HG02610 (cell line): ENCODE measurements at regions not wholly inside any gene's neighbourhood (a gene's known extent, or its start where the extent isn't known, plus 50 kb on each side); places are given as distances from the start of the nearest gene placed in this dataset.

ENCODE experiments used
- ATAC-seq: cut with Tn5 transposase; IDR thresholded peaks from one replicate; pipeline ENCODE4 v1.9.1; 2021; ENCODE audit warnings: mild to moderate bottlenecking, moderate library complexity; ENCODE audit not compliant: unreplicated experiment

GRCh38 chr2:111219285-111219684, 98.6 kb downstream of the BCL2L11 start:
- ATAC-seq, result peak; percentile 81

GRCh38 chr2:111219734-111220505, 99.2 kb downstream of the BCL2L11 start:
- ATAC-seq, result no peak

DNA sequence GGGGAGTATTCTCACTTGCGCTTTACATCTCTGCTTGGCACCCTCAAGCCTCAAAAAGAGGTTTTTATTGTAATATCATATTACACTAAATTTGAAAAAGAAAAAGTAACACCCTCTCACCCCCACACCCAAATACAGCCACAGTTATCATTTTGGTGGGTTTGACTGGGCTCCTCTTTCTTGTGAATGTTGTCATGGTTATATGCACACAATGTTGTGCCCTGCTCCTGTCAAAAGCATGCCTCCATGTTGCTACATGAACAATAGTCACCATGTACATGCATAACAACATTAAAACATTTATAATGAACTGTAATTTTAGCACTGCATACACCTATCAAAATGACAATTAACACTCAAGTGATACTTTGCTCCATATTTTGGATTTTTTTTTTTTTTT, 100.2 kb downstream of the BCL2L11 start:
- no peak for ATAC-seq

DNA sequence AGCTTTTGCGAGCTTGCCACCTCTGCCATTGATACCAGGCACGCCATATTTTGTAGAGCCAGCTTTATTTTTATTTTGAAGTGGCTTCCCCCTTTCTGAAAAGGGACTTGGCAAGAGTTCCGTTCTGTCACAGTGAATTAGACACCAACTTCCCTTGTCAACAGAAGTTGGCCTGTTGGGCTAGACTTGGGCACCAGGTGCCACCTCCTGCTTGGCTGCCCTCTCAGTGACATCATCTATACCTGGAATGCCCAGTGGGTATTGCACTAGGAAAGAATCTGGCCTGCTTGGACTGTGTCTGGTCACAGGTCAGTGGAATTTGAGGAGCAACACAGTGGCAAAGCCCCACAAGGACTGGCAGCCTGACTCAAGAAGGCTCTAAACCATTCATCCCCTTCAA, 101.0 kb downstream of the BCL2L11 start:
- no peak for ATAC-seq

- no peak for ATAC-seq
Observed at GRCh38 chr2:111222204-111222866, 101.6 kb downstream of the BCL2L11 start.

DNA sequence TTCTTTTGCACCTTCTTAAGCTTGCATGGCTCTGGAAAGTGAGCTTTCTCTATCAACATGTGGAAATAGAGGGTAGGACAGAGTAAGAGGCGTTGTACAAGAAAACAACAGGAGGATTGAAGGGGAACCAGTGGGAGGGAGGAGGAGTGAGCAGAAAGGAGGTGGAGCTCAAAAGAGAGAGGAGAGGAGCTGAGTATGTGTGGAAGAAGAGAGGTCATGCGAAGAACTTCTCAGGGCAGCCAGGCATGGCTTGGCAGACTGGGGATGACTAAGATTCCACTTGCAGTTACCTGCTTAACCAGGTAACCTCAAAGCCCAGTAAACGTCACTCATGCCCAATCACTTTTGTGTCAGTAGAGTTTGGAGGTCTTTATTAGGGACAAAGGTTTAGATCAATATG, 105.1 kb downstream of the BCL2L11 start:
- no peak for ATAC-seq

- ATAC-seq, result no peak
Observed at GRCh38 chr2:111226876-111227700, 106.4 kb downstream of the BCL2L11 start.

DNA sequence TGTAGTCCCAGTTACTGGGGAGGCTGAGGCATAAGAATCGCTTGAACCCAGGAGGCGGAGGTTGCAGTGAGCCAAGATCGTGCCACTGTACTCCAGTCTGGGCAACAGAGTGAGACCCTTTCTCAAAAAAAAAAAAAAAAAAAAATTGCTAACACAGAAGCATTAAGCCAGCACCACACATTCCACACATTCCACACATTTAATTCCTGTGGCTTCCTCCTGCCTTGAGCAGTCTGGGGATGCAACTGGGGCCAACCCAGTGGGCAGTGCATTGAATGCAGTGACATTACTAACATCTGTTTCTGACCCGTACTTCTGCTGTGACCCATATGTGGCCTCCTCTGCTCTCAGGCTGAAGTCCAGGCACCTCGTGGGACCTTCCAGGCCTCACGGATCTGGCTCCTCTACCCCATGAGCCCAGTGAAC, 107.0 kb downstream of the BCL2L11 start:
- no peak for ATAC-seq

GRCh38 chr2:111231532-111232252, 111.0 kb downstream of the BCL2L11 start:
- no peak for ATAC-seq

DNA sequence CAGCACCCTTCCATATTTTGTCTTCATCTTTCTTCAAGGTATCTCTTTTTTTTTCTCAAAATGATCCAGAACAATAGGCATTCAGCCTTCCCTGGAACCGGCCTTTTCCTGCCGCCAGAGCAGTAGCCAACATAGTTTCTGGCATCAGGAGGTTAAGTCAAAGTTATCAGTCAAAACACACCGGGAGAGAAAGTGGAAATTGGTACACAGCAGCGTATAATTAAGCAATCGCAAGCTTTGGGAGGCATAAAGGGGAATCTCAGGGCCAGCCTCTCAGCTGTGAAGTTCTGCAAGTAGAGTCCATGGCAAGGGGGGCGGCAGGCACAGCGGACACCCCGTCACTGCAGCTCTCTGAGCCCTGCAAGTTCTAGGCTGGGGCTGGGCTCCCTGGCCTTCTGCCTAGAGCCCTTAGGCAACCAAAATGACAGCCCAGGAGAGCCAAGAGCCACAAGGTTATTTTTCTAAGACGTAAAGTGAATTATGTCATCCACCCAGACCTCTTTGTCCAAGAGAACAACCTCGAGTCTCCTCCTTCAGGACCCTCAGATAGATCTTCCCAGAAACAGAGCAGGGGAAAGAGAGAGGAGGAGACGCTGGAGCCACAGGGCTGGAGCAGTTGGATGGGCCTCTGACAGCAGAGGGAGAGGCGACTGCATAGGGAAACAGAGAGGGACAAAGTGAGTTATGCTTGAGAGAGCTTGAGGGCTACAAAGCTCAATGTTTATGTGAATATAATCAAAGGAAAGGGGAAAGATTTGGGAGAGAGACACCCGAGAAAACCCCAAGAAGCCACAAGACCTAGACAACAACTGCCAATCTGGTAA, 114.7 kb downstream of the BCL2L11 start:
- ATAC-seq, result no peak

GRCh38 chr2:111236025-111236424, 115.3 kb downstream of the BCL2L11 start:
- no peak for ATAC-seq

GRCh38 chr2:111238296-111238695, 117.6 kb downstream of the BCL2L11 start:
- ATAC-seq, result no peak

- peak; percentile 94 for ATAC-seq
Observed at GRCh38 chr2:111239107-111239506, 118.4 kb downstream of the BCL2L11 start.

- ATAC-seq, result no peak
Observed at GRCh38 chr2:111239581-111240249, 119.0 kb downstream of the BCL2L11 start.

- ATAC-seq, result no peak
Observed at GRCh38 chr2:111243295-111243694, 122.6 kb downstream of the BCL2L11 start.

GRCh38 chr2:111244864-111245263, 124.2 kb downstream of the BCL2L11 start:
- no peak for ATAC-seq

- ATAC-seq, result no peak
Observed at GRCh38 chr2:111246620-111247061, 125.9 kb downstream of the BCL2L11 start.

DNA sequence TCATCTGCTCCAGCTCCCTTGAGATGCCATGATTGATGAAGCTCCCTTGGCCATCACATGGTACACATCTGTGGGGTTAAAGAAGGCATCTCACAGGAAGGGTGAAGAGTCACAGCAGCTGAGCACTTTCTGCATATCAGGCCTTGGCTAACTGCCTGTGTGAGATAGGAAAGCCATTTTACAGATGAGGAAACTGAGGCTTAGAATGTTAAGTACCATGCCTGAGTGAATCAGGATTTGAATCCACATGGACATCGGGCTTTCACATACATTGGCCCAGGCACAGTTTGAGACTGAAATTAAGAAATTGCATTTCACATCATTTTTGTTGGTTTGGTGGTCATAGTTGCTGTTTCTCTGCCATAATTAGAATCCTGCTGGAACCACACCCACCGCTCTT, 126.8 kb downstream of the BCL2L11 start:
- ATAC-seq, result no peak

DNA sequence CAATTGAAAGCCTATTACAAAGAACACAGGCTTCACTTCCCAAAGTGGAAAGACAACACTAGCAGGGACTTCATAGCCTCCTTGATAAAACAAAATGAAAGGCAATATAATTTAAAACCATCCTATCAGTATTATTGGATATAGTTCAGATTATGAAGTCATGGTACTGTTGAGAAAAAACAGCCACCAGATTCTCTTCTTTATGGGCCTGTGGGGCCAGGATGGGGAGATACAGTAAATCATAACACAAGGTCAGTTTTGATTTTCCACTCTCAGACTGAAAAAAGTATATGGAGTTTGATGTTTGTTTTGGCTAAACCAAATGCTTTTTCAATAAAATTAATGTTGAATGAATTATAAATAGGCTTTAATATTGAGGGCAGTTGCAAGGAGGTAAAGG, 129.1 kb downstream of the BCL2L11 start:
- ATAC-seq, result no peak
